GM10266 (cell line): ENCODE measurements at regions not wholly inside any gene's neighbourhood (a gene's known extent, or its start where the extent isn't known, plus 50 kb on each side); places are given as distances from the start of the nearest gene placed in this dataset.

ENCODE experiments used
- DNase-seq: peaks from one replicate; pipeline ENCODE4 v3.0.0; 2012; ENCODE audit errors: extremely low spot score
- CTCF ChIP-seq: IDR thresholded peaks from 2 replicates; pipeline ENCODE4 v1.5.1; 2012; ENCODE audit warnings: mild to moderate bottlenecking, low read depth; ENCODE audit not compliant: control insufficient read depth, insufficient read depth; ENCODE audit errors: missing control alignments

DNA sequence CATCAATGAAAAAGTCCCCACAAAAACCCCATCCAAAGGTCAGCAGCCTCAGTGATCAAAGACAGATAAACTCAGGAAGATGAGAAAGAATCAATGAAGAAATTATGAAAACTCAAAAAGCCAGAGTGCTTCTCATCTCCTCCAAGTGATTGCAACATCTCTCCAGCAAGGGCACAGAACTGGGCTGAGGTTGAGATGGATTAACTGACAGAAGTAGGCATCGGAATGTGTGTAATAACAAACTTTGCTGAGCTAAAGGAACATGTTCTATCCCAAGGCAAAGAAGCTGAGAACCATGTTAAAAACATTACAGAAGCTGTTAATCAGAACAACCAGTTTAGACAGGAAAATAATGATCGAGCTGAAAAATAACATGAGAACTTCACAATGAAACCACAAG, 442.8 kb upstream of the SYT4 start:
- DNase-seq, result no peak
- no peak for TF ChIP-seq CTCF

GRCh38 chr18:43735570-43735969, 458.3 kb upstream of the SYT4 start:
- DNase-seq, result no peak
- no peak for TF ChIP-seq CTCF

DNA sequence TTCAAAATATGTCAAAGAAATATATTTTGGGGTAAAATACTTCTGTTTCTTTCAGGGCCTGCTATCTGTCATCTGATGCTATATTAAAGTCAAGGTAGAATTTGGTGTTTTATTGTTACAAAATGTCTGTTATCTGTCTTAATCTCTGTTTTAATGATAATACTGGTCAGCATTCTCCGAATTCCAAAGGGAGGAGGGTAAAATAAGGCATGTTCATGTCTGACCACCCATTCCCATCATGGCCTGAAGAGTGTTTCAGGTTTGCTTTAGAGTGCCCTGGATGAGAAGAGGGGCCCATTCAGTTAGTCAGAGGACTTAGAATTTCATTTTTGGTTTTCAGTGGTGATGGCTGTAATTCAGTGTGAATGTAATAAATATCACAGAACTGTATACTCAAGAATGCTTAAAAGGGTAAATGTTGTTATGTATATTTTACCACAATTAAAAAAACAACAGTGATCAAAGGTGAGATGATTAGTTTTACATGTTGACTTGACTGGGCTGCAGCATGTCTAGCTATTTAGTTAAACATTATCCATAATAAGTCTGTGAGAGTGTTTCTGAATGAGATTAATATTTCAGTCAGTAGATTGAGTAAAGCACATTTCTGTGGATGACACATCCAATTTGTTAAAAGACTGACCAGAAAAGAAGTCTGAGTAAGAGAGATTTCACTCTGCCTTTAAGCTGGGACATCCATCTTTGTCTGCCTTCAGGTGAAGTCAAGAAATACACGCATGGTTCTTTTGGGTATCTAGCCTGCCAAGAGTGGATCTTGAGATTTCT, 467.9 kb upstream of the SYT4 start:
- TF ChIP-seq CTCF, result no peak
- DNase-seq, result no peak

DNA sequence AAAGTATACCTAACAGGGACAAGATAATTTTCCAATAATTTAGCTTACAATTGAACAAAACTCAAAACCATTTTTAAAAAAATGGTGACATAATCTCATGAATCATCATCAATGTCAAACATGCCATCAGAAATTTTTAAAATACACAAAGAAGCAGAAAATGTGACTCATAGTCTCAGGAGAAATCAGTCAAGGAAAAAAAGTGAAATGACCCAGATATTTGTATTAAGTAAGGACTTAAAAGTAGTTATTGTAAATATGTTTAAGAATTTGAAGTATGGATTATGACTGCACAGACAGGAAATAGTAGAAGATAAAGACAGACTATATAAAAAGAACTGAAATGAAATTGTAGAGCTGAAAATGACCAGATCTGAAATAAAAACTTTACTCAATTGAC, 473.9 kb upstream of the SYT4 start:
- no peak for TF ChIP-seq CTCF
- no peak for DNase-seq

- TF ChIP-seq CTCF, result no peak
- DNase-seq, result no peak
These were observed 474.5 kb upstream of the SYT4 start for GRCh38 chr18:43751835-43752234.

DNA sequence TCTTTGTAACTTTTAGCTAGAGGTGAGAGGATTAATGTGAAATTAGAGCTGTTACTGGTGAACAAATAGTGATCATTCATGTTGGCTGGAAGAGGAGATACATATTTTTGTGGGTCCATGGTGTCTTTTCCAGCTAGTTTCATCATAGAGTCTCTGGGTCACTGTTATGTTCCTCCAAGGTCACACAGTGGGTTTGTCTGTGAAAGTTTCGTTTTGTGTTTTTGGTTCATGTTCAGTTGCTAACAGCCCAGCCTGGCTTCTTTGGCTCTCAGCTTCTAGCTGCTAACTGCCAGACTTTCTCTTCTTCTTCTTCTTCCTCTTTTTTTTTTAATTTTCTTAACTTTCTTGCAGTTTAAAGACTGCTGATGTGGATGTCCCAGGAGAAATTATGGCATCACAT, 480.0 kb upstream of the SYT4 start:
- TF ChIP-seq CTCF, result no peak
- DNase-seq, result no peak

GRCh38 chr18:43758734-43759133, 481.4 kb upstream of the SYT4 start:
- no peak for DNase-seq
- no peak for TF ChIP-seq CTCF
